22Rv1 (cell line): ENCODE measurements at regions not wholly inside any gene's neighbourhood (a gene's known extent, or its start where the extent isn't known, plus 50 kb on each side); places are given as distances from the start of the nearest gene placed in this dataset.

ENCODE experiments used
- CTCF ChIP-seq: fragments of 450-650 bp; IDR thresholded peaks from 2 replicates; pipeline ENCODE4 v1.5.1; 2017; ENCODE audit warnings: mild to moderate bottlenecking
- ZFX ChIP-seq: fragments of 450-650 bp; IDR thresholded peaks from 2 replicates; pipeline ENCODE4 v1.6.1; 2017; ENCODE audit warnings: antibody characterized with exemption, borderline replicate concordance

GRCh38 chr12:116436561-116437249, 122.5 kb upstream of the MAP1LC3B2 start:
- no peak for TF ChIP-seq CTCF
- no peak for TF ChIP-seq ZFX
